Body of pancreas (tissue), 4 donors: ENCODE measurements at regions not wholly inside any gene's neighbourhood (a gene's known extent, or its start where the extent isn't known, plus 50 kb on each side); places are given as distances from the start of the nearest gene placed in this dataset.

Experiments
- ATAC-seq: fragments of 150-250 bp; one replicate; pipeline ENCODE4 v1.9.1; 2016
- DNase-seq, 4 donors: peaks; one replicate each; pipeline ENCODE4 v3.0.0-alpha.2; 2019
- H3K27ac ChIP-seq, 4 donors: fragments of 200-600 bp; sonication (generic); 1 replicate in 3 of 4; 2 replicates in 1 of 4; pipeline versions ENCODE4 v1.5.1 to v1.6.1; 2016 to 2019; ENCODE audit warnings: mild to moderate bottlenecking in 1 of 4, mixed read lengths in 1 of 4, moderate library complexity in 1 of 4
- H3K27me3 ChIP-seq, 2 donors: fragments of 200-600 bp; sonication (generic); one replicate each; pipeline ENCODE4 v1.6.0; 2016; ENCODE audit warnings: mild to moderate bottlenecking in 1 of 2
- H3K36me3 ChIP-seq, 2 donors: fragments of 200-600 bp; sonication (generic); replicated peaks in 1 of 2; 2 replicates each; pipeline ENCODE4 v1.5.1; 2016; ENCODE audit warnings: low read depth in 2 of 2; ENCODE audit not compliant: insufficient read depth in 1 of 2
- H3K4me1 ChIP-seq: fragments of 200-600 bp; sonication (generic); one replicate; pipeline ENCODE4 v1.6.0; 2016
- H3K4me3 ChIP-seq, 2 donors: fragments of 200-600 bp; sonication (generic); 1 replicate in 1 of 2; 2 replicates in 1 of 2; pipeline ENCODE4 v1.5.1; 2016 to 2019
- H3K9me3 ChIP-seq, 3 donors: fragments of 200-600 bp; sonication (generic); 1 replicate in 2 of 3; 2 replicates in 1 of 3; pipeline ENCODE4 v1.5.1; 2016
- POLR2A ChIP-seq, 3 donors: fragments of 450-650 bp; IDR thresholded peaks; one replicate each; pipeline ENCODE4 v1.6.1; 2016; ENCODE audit warnings: antibody characterized with exemption in 3 of 3, mild to moderate bottlenecking in 2 of 3
- WGBS, 2 donors: methylation state at CpG; one replicate each; pipeline ENCODE4 v1.1.5; 2017; 5-methylcytosine and 5-hydroxymethylcytosine counted together
- intact Hi-C: fragments of 100-400 bp; cut with DNase I; formaldehyde crosslinking; loops from one replicate; pipeline ENCODE4 v1.15.1; 2023
- TF ChIP-seq, protein P1 (sequence below), 7 experiments: fragments of 450-650 bp in 4 of 7; fragments of 200-600 bp in 3 of 7; sonication (generic) in 3 of 7; IDR thresholded peaks; one replicate each; pipeline ENCODE4 v1.5.1; 2016 to 2019; ENCODE audit warnings: antibody characterized with exemption in 7 of 7

DNA sequence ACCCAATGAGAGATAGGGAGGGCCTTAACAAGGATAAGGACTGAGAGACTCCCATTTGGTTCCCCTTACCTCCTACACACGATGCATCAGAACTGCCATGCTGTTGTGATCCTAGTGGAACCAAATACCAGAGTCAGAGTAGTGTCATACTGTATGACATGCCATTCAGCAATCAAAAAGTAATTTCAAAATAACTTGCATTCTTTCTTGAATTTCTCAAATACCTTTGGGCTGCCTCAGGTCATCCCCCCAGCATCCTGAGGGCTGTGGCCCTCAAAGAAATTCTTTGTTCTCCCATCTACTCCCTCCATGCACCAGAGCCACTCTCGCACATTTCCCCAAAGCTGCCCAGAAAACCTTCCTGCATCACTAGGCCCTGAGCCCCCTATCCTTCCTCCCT, 68.9 kb upstream of the PPP2R3A start:
- no peak overlapping the region for H3K4me3 ChIP-seq
- peaks cover 10% of the 10 kb centered on the region for H3K4me1 ChIP-seq
- peak overlapping the region in 1 of 4 donors; percentile 32 for H3K27ac ChIP-seq
- no peaks in the 10 kb centered on the region for H3K9me3 ChIP-seq
- no peaks in the 10 kb centered on the region for H3K36me3 ChIP-seq
- intact Hi-C loops, result loop anchor here (10.0 kb wide), 2 partner anchors 1102 to 1292 kb away; partner anchors contain the start of gene EPHB1
- H3K27me3 ChIP-seq, result no peaks in the 10 kb centered on the region
- TF ChIP-seq POLR2A (IDR thresholded peaks at IDR 0.05), result no peak
- TF ChIP-seq, protein P1, sequence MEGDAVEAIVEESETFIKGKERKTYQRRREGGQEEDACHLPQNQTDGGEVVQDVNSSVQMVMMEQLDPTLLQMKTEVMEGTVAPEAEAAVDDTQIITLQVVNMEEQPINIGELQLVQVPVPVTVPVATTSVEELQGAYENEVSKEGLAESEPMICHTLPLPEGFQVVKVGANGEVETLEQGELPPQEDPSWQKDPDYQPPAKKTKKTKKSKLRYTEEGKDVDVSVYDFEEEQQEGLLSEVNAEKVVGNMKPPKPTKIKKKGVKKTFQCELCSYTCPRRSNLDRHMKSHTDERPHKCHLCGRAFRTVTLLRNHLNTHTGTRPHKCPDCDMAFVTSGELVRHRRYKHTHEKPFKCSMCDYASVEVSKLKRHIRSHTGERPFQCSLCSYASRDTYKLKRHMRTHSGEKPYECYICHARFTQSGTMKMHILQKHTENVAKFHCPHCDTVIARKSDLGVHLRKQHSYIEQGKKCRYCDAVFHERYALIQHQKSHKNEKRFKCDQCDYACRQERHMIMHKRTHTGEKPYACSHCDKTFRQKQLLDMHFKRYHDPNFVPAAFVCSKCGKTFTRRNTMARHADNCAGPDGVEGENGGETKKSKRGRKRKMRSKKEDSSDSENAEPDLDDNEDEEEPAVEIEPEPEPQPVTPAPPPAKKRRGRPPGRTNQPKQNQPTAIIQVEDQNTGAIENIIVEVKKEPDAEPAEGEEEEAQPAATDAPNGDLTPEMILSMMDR (IDR thresholded peaks at IDR 0.05), result no peak
- ATAC-seq (peak; percentile 58), DNase-seq (peak in 1 of 4 donors; percentile 4)
- 42 to 56% methylated on average over 2 of the region's 2 CpGs for WGBS, 2 donors

DNA sequence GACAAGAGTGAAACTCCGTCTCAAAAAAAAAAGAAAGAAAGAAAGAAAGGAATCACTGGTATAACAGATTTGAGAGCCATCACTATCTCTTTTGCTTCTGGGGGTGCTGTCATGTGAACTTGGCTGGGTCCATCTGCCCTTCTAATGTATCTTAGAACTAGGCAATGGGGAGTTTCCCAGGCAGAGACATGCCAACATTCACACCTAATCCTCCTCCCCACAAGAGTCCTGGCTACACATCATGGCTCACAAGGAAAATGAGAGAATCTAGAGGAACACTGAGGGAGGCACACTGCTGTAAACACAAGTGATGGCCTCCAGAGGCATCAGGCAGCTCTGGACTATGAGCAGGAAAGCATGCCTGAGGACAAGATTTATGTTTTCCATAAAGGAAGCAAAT, 67.8 kb upstream of the PPP2R3A start:
- WGBS, 2 donors, result 75 to 82% methylated on average over 1 of the region's 1 CpG
- DNase-seq, result no peak
- Histone ChIP-seq H3K27ac (no peak overlapping the region), H3K4me1 (peaks cover 10% of the 10 kb centered on the region), H3K4me3 (no peak overlapping the region), H3K36me3 (no peaks in the 10 kb centered on the region), H3K9me3 (no peaks in the 10 kb centered on the region), H3K27me3 (no peaks in the 10 kb centered on the region)
- no peak for TF ChIP-seq POLR2A (IDR thresholded peaks at IDR 0.05)
- TF ChIP-seq, protein P1 (IDR thresholded peaks at IDR 0.05), result no peak
- ATAC-seq, result no peak
- intact Hi-C loops, result loop anchor here (10.0 kb wide), 2 partner anchors 1103 to 1293 kb away; partner anchors contain the start of gene EPHB1

DNA sequence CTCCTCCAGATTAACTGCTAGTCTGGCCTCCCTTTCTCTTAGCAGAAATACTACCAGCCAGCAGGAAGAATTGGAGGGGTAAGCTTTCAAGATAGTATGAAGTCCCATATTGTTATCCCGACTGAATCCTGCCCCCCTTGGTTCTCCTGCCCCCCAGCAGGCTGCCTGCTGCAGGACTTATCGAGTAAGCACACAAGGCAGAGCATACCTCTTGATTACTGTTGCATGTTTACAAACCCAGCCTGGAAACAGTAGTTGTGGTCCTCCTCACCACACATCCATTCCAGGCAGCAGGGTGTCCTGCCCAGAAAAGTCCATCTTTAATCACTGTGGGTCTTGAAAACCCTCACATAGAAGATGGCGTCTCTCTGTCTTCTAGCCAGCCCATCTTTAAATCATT, 66.8 kb upstream of the PPP2R3A start:
- no peak for ATAC-seq
- Histone ChIP-seq H3K9me3 (no peaks in the 10 kb centered on the region), H3K4me1 (peaks cover 10% of the 10 kb centered on the region), H3K27me3 (no peaks in the 10 kb centered on the region), H3K36me3 (no peaks in the 10 kb centered on the region), H3K27ac (no peak overlapping the region), H3K4me3 (no peak overlapping the region)
- intact Hi-C loops, result loop anchor here (10.0 kb wide), 2 partner anchors 1104 to 1294 kb away; partner anchors contain the start of gene EPHB1
- 51 to 57% methylated on average over 2 to 3 of the region's 3 CpGs for WGBS, 2 donors
- DNase-seq, result no peak
- TF ChIP-seq POLR2A (IDR thresholded peaks at IDR 0.05), result no peak
- TF ChIP-seq, protein P1 (IDR thresholded peaks at IDR 0.05), result no peak

GRCh38 chr3:135905058-135905724, 60.3 kb upstream of the PPP2R3A start:
- Histone ChIP-seq H3K4me1 (no peaks in the 10 kb centered on the region), H3K27me3 (no peaks in the 10 kb centered on the region), H3K4me3 (no peak overlapping the region), H3K9me3 (no peaks in the 10 kb centered on the region), H3K27ac (no peak overlapping the region), H3K36me3 (no peaks in the 10 kb centered on the region)
- intact Hi-C loops, result no loop called here
- WGBS, 2 donors, result 63 to 65% methylated on average over 5 of the region's 5 CpGs
- DNase-seq (no peak), ATAC-seq (no peak)
- TF ChIP-seq, protein P1 (IDR thresholded peaks at IDR 0.05), result no peak
- TF ChIP-seq POLR2A (IDR thresholded peaks at IDR 0.05), result no peak
